ENCODE measurements at regions not wholly inside any gene's neighbourhood (a gene's known extent, or its start where the extent isn't known, plus 50 kb on each side); places are given as distances from the start of the nearest gene placed in this dataset.

GRCh38 chr20:24812373-24812772 lies 136.7 kb upstream of the CST7 start:
- Histone ChIP-seq H3K4me1 (no peaks in the 10 kb centered on the region), H3K36me3 (no peaks in the 10 kb centered on the region), H3K9me3 (replicated peaks) (no peaks in the 10 kb centered on the region), H3K27ac (replicated peaks) (no peak overlapping the region), H3K27me3 (ENCODE audit: low read depth) (peaks cover 37% of the 10 kb centered on the region), H3K4me3 (no peak overlapping the region)
- no peak for DNase-seq
- intact Hi-C loops (cut with micrococcal nuclease) = no loop called here
- no peak for TF ChIP-seq CTCF (IDR thresholded peaks at IDR 0.05; ENCODE audit: borderline replicate concordance)

- H3K27me3 ChIP-seq (ENCODE audit: low read depth) = peaks cover 37% of the 10 kb centered on the region
- no peaks in the 10 kb centered on the region for H3K9me3 ChIP-seq (replicated peaks)
- H3K27ac ChIP-seq (replicated peaks) = no peak overlapping the region
- no peak for DNase-seq
- no peaks in the 10 kb centered on the region for H3K36me3 ChIP-seq
- H3K4me1 ChIP-seq = no peaks in the 10 kb centered on the region
- intact Hi-C loops (cut with micrococcal nuclease) = no loop called here
- H3K4me3 ChIP-seq = no peak overlapping the region
- TF ChIP-seq CTCF (IDR thresholded peaks at IDR 0.05; ENCODE audit: borderline replicate concordance) = no peak
Observed at GRCh38 chr20:24813080-24813479, 136.0 kb upstream of the CST7 start.

GRCh38 chr20:24813496-24813895 lies 135.6 kb upstream of the CST7 start:
- Histone ChIP-seq H3K9me3 (replicated peaks) (no peaks in the 10 kb centered on the region), H3K36me3 (no peaks in the 10 kb centered on the region), H3K27me3 (ENCODE audit: low read depth) (peaks cover 37% of the 10 kb centered on the region), H3K4me3 (no peak overlapping the region), H3K27ac (replicated peaks) (no peak overlapping the region), H3K4me1 (no peaks in the 10 kb centered on the region)
- DNase-seq = no peak
- intact Hi-C loops (cut with micrococcal nuclease) = no loop called here
- no peak for TF ChIP-seq CTCF (IDR thresholded peaks at IDR 0.05; ENCODE audit: borderline replicate concordance)

GRCh38 chr20:24813936-24814335 lies 135.1 kb upstream of the CST7 start:
- H3K4me1 ChIP-seq = no peaks in the 10 kb centered on the region
- no peak for TF ChIP-seq CTCF (IDR thresholded peaks at IDR 0.05; ENCODE audit: borderline replicate concordance)
- no peak for DNase-seq
- intact Hi-C loops (cut with micrococcal nuclease) = no loop called here
- no peaks in the 10 kb centered on the region for H3K36me3 ChIP-seq
- H3K27me3 ChIP-seq (ENCODE audit: low read depth) = peaks cover 34% of the 10 kb centered on the region
- H3K27ac ChIP-seq (replicated peaks) = no peak overlapping the region
- H3K4me3 ChIP-seq = no peak overlapping the region
- no peaks in the 10 kb centered on the region for H3K9me3 ChIP-seq (replicated peaks)

GRCh38 chr20:24814556-24815195 lies 134.4 kb upstream of the CST7 start:
- H3K9me3 ChIP-seq (replicated peaks) = no peaks in the 10 kb centered on the region
- peaks cover 27% of the 10 kb centered on the region for H3K27me3 ChIP-seq (ENCODE audit: low read depth)
- no peaks in the 10 kb centered on the region for H3K4me1 ChIP-seq
- H3K36me3 ChIP-seq = no peaks in the 10 kb centered on the region
- no peak for DNase-seq
- intact Hi-C loops (cut with micrococcal nuclease) = no loop called here
- TF ChIP-seq CTCF (IDR thresholded peaks at IDR 0.05; ENCODE audit: borderline replicate concordance) = no peak
- H3K27ac ChIP-seq (replicated peaks) = no peak overlapping the region
- H3K4me3 ChIP-seq = no peak overlapping the region

Data from left ventricle myocardium inferior (tissue), 1 donor.